GM18868 (cell line): ENCODE measurements at regions not wholly inside any gene's neighbourhood (a gene's known extent, or its start where the extent isn't known, plus 50 kb on each side); places are given as distances from the start of the nearest gene placed in this dataset.

Experiments used
- ATAC-seq: cut with Tn5 transposase; IDR thresholded peaks from one replicate; pipeline ENCODE4 v1.9.1; 2021; ENCODE audit warnings: mild to moderate bottlenecking, moderate library complexity; ENCODE audit not compliant: unreplicated experiment

GRCh38 chr18:72194072-72194471 is 350.1 kb downstream of the CBLN2 start:
- no peak for ATAC-seq

DNA sequence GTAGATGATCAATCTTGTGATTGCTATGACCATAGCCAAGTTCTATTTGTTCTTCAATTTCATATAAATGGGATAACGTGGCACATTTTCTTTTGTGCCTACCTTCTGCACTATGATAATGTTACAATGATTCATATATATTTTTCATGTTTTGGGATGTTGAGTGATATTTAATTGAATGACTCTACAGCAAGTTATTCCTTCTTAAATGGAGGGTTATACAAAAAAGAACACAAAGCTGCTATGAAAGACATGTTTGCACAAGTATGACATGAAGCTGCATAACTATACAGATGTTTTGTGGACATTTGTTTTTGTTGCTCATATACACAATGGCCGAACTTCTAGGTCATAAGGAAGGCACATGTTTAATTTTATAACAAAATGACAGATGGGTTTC is 356.2 kb downstream of the CBLN2 start:
- ATAC-seq = no peak

GRCh38 chr18:72181241-72181764 is 362.8 kb downstream of the CBLN2 start:
- ATAC-seq = peak; percentile 96

DNA sequence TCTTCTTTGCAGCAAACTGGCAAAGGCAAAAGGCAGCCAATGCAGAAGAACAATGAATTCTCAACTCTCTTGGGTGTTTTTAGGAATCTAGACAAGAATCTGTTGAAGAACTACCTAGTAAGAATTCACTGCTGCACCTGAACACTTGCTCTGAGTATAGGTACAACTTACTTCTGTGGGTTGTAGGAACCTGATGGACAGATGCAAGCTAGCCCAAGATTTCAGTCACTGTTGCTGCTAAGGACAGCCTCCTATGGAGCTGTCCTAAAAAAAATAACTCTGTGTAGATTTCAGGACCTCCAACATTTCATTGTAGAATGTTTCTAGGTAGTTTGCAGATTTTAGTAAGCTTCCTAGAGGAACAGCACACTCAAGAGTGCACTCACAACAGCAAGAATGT is 363.5 kb downstream of the CBLN2 start:
- peak; percentile 3 for ATAC-seq

- no peak for ATAC-seq
Measured at GRCh38 chr18:72174972-72175649, 369.0 kb downstream of the CBLN2 start.

GRCh38 chr18:72171596-72171995 is 372.5 kb downstream of the CBLN2 start:
- no peak for ATAC-seq

GRCh38 chr18:72161691-72162090 is 382.5 kb downstream of the CBLN2 start:
- ATAC-seq = no peak

DNA sequence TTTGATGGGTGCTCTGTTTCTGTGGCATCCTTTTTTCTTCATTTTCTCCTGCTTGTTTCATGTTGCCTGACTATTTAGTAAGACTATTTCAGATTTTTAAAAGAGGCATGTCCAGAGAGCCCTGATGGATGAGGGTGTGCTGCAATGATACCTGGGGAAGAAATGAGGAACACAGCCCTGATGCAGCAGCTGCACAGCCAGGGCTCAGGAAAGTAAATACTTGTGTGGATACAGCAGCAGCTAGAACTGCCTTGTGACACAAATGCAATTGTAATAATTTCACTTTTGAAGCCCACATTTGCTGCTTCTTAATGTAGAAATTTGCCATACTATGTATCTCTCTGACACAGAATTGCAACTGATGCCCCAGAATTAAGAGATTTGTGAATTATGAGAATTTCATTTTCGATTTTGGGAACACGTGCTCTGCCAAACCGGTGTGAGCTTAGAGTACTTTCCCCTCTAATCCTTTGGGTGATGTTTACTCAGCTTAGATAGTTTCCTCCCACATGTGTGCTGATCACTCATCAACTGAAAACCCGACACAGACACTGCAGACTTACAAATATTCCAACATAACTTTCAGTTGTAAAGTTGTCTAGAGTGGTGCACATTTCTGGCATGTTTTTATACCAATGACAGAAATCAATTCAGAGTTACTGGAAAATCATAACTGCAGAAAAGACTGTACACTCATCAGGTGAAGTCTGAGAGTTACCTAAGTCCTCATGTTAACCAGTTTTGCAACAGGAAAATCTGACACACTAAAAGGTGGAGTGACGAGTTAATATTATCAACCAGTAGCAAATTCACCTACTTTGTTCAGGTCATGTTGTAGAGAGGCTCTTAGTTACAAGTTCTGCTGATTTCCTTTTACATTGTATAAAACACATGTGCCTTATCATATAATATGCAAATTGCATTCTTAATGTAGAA is 383.4 kb downstream of the CBLN2 start:
- ATAC-seq = peak; percentile 97

DNA sequence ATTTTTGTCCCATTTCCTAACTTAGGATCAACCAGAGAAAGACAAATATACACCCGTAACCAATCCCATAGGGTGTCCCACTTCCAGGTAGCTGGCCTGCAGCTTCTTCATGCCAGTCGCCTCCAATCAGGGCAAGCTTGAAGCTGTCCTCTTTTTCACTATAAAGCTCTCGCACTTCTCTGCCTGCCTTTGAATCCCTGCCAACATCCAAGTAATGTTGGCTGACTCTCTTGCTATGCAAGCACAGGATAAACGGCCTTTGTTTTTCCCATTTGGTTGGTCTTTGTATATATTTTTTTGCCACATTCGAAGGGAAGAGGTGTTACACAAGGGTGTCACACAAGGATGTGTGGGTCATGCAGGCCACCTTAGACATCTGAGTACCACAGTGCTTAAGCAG is 388.8 kb downstream of the CBLN2 start:
- ATAC-seq = no peak

- ATAC-seq = no peak
Measured at GRCh38 chr18:72154926-72155325, 389.2 kb downstream of the CBLN2 start.

GRCh38 chr18:72152935-72153334 is 391.2 kb downstream of the CBLN2 start:
- no peak for ATAC-seq

GRCh38 chr18:72147830-72148229 is 396.3 kb downstream of the CBLN2 start:
- ATAC-seq = no peak

- ATAC-seq = no peak
Measured at GRCh38 chr18:72140007-72140406, 404.1 kb downstream of the CBLN2 start.

DNA sequence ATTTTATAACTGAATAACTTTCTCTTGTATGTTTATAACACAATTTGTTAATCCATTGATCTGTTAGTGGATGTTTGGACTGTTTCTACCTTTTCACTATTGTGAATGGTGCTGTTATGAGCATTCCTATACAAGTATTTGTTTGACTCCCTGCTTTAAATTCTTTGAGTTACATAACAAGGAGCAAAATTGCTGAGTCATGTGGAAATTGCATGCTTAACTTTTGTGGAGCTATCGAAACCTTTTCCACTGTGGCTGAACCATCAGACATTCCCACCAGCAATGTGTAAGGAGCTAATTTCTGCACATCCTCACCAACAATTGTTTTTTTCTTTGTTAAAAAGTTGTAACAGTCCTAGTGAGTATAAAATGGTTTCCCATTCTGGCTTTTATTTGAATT is 415.5 kb downstream of the CBLN2 start:
- ATAC-seq = no peak

DNA sequence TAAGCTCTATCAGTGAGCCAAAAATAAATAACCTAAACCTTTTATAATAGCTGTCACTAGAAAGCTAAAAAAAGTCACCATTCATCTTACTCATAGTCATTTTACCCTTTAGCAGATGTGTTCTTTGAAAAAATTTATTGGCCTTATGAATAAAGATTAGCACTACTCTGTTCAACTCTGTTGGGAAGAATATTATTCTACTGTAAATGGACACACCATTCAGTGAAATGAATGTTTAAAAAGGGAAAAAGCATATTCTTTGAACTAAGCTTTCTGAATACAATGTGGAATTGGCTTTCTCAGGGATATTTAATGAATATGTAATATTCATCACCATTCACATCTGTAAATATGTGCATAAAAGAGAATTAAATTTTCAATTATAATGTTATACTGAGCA is 422.0 kb downstream of the CBLN2 start:
- ATAC-seq = no peak

GRCh38 chr18:72119082-72119481 is 425.1 kb downstream of the CBLN2 start:
- ATAC-seq = no peak

DNA sequence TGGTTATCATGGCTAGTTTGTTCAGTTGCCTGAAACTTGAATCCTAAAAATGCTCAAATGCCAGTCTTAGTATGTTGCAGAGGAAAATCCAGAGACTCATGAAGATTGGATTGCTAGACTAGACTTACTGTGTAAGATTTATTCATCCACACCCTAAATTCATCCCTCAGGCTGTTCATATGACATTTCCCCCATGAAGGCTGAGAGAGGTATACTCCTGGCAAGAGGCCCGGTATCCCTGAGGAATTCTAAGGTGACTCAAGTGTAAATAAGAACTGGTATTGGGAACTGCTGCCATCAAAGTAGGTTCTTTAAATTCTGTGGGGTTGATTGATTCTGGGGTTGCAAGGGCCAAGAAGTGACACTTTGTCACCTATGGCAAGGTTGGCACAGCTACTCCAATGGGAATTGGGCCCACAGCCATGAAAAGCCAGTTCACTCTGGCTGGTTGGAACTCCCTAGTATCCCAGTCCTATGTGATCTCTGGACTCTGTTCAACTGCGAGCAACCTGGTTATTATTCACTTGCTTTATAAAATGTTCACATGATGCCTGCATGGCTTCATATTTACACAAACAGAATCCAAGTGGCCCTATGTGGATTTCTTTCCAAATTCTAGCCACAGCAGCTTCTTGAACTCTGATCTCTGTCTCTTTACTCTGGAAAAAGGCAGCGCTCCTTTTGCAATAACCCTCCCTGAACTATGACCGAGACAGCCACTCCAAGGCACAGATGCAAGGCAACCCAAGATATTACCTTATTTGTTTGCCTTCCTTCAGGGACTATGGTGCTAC is 429.1 kb downstream of the CBLN2 start:
- no peak for ATAC-seq

- ATAC-seq = no peak
Measured at GRCh38 chr18:72107647-72108383, 436.3 kb downstream of the CBLN2 start.

- no peak for ATAC-seq
Measured at GRCh38 chr18:72104851-72105250, 439.3 kb downstream of the CBLN2 start.

DNA sequence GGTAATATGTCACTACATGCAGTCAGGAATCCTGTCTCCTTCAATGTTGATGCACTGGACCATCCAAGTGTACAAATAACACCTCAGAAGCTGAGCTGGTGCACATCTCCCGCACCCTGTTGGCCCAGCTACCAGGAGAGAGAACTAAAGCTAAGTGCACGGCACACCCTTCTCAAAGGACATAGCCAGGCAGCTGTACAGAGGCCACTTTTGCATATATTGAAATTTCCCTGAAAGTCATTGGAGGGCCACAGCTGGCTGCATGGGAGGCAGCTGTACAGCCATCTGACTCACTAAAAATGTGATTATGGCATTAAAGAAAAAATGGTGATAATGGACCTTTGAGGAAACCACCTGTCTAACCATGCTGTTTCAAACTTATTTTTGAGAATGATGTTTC is 441.7 kb downstream of the CBLN2 start:
- ATAC-seq = no peak
